Lung (tissue), 11 donors: ENCODE measurements at regions not wholly inside any gene's neighbourhood (a gene's known extent, or its start where the extent isn't known, plus 50 kb on each side); places are given as distances from the start of the nearest gene placed in this dataset.

Experiments
- ATAC-seq: fragments of 200-7000 bp; cut with Tn5 transposase; one replicate; pipeline ENCODE4 v1.9.1; 2020; ENCODE audit warnings: moderate number of reproducible peaks; ENCODE audit not compliant: insufficient read depth, low FRiP score
- DNase-seq, 3 donors: peaks; one replicate each; pipeline ENCODE4 v3.0.0-alpha.2; 2013 to 2017
- H3K27ac ChIP-seq, 2 donors: one replicate each; pipeline ENCODE4 v1.5.1; 2013; ENCODE audit warnings: mild to moderate bottlenecking in 2 of 2, moderate library complexity in 2 of 2, control low read depth in 1 of 2, inconsistent platforms in 1 of 2, low read depth in 1 of 2, low read length in 1 of 2
- H3K27me3 ChIP-seq, 3 donors: one replicate each; pipeline ENCODE4 v1.5.1; 2013; ENCODE audit warnings: low read length in 2 of 3; ENCODE audit not compliant: control insufficient read depth in 3 of 3, insufficient read depth in 3 of 3
- H3K36me3 ChIP-seq, 4 donors: one replicate each; pipeline ENCODE4 v1.5.1; 2013; ENCODE audit warnings: low read length in 4 of 4, mild to moderate bottlenecking in 1 of 4, moderate library complexity in 1 of 4; ENCODE audit not compliant: control insufficient read depth in 4 of 4, insufficient read depth in 4 of 4
- H3K4me1 ChIP-seq, 5 donors: one replicate each; pipeline ENCODE4 v1.5.1; 2013; ENCODE audit warnings: low read length in 5 of 5, mild to moderate bottlenecking in 2 of 5, moderate library complexity in 1 of 5; ENCODE audit not compliant: control insufficient read depth in 5 of 5, insufficient read depth in 5 of 5
- H3K4me3 ChIP-seq: one replicate; pipeline ENCODE4 v1.5.1; 2013; ENCODE audit warnings: mild to moderate bottlenecking, control low read depth, moderate library complexity
- H3K9ac ChIP-seq, 2 donors: one replicate each; pipeline ENCODE4 v1.5.1; 2013; ENCODE audit warnings: low read length in 2 of 2, control low read depth in 1 of 2; ENCODE audit not compliant: insufficient read depth in 1 of 2
- H3K9me3 ChIP-seq, 4 donors: one replicate each; pipeline ENCODE4 v1.5.1; 2013; ENCODE audit warnings: low read length in 3 of 4, mild to moderate bottlenecking in 1 of 4, moderate library complexity in 1 of 4; ENCODE audit not compliant: control insufficient read depth in 4 of 4, insufficient read depth in 3 of 4
- CTCF ChIP-seq: IDR thresholded peaks from 2 replicates; pipeline ENCODE4 v1.5.1; 2012; ENCODE audit warnings: mild to moderate bottlenecking; ENCODE audit errors: control extremely low read depth, extremely low read depth
- WGBS, 2 donors: extraction: QIAGEN DNeasy Blood & Tissue Kit; methylation state at CpG; one replicate each; pipeline ENCODE4 v1.1.7; 2013; 5-methylcytosine and 5-hydroxymethylcytosine counted together
- donor health status: control.
- donor health status: control.
- donor health status: Bipolar disorder and iron deficiency.
- donor health status: healthy.
- donor health status: DM: yes; HTN: yes; CAD: no.

- H3K27me3 ChIP-seq, result no peaks in the 10 kb centered on the region
- 76 to 78% methylated on average over 5 of the region's 5 CpGs for WGBS, 2 donors
- no peak for TF ChIP-seq CTCF
Measured at GRCh38 chrX:147788641-147789350, 122.9 kb upstream of the FMR1 start.

GRCh38 chrX:147800663-147801062 lies 111.1 kb upstream of the FMR1 start:
- H3K27ac ChIP-seq, result no peak overlapping the region
- TF ChIP-seq CTCF, result no peak
- WGBS, 2 donors, result 84 to 97% methylated on average over 1 of the region's 1 CpG
- H3K27me3 ChIP-seq, result no peaks in the 10 kb centered on the region
- no peaks in the 10 kb centered on the region for H3K9me3 ChIP-seq
- ATAC-seq (no peak), DNase-seq (no peak)
- H3K4me1 ChIP-seq, result no peaks in the 10 kb centered on the region
- no peak overlapping the region for H3K9ac ChIP-seq
- no peaks in the 10 kb centered on the region for H3K36me3 ChIP-seq
- no peak overlapping the region for H3K4me3 ChIP-seq

More at GRCh38 chrX:147788641-147789350, 122.9 kb upstream of the FMR1 start:
- Histone ChIP-seq H3K4me3 (no peak overlapping the region), H3K4me1 (no peaks in the 10 kb centered on the region), H3K27ac (no peak overlapping the region), H3K36me3 (no peaks in the 10 kb centered on the region), H3K9me3 (no peaks in the 10 kb centered on the region), H3K9ac (no peak overlapping the region)
- ATAC-seq (no peak), DNase-seq (no peak)

- Histone ChIP-seq H3K36me3 (no peaks in the 10 kb centered on the region), H3K9ac (no peak overlapping the region), H3K9me3 (no peaks in the 10 kb centered on the region), H3K4me1 (no peaks in the 10 kb centered on the region), H3K27me3 (peaks cover 0 to 3% (median 0%) of the 10 kb centered on the region in 3 donors), H3K4me3 (no peak overlapping the region), H3K27ac (no peak overlapping the region)
- WGBS, 2 donors, result 9 to 15% methylated on average over 2 of the region's 2 CpGs
- ATAC-seq, result peak; percentile 66
- DNase-seq, result peak in 2 of 3 donors; percentile 20 to 43
- TF ChIP-seq CTCF, result no peak
Measured at GRCh38 chrX:147803948-147804347, 107.8 kb upstream of the FMR1 start.

GRCh38 chrX:147811803-147812202 lies 99.9 kb upstream of the FMR1 start:
- Histone ChIP-seq H3K27me3 (peaks cover 0 to 3% (median 0%) of the 10 kb centered on the region in 3 donors), H3K9ac (no peak overlapping the region), H3K27ac (no peak overlapping the region), H3K36me3 (no peaks in the 10 kb centered on the region), H3K9me3 (no peaks in the 10 kb centered on the region), H3K4me3 (no peak overlapping the region), H3K4me1 (no peaks in the 10 kb centered on the region)
- WGBS, 2 donors, result 66 to 82% methylated on average over 2 of the region's 2 CpGs
- ATAC-seq (no peak), DNase-seq (no peak)
- TF ChIP-seq CTCF, result no peak
